ENCODE measurements at regions not wholly inside any gene's neighbourhood (a gene's known extent, or its start where the extent isn't known, plus 50 kb on each side); places are given as distances from the start of the nearest gene placed in this dataset.

GRCh38 chr5:27778121-27778520 is 739.7 kb upstream of the CDH9 start:
- no peak for TF ChIP-seq BACH2 (CRISPR knock-in tag; IDR thresholded peaks at IDR 0.05; ENCODE audit: borderline replicate concordance)
- TF ChIP-seq RARB (CRISPR knock-in tag; IDR thresholded peaks at IDR 0.05), result no peak
- TF ChIP-seq PATZ1 (CRISPR knock-in tag; IDR thresholded peaks at IDR 0.05; ENCODE audit: borderline replicate concordance), result no peak
- no peak for TF ChIP-seq ESRRG (CRISPR knock-in tag; IDR thresholded peaks at IDR 0.05)
- no peak for TF ChIP-seq PPARA (CRISPR knock-in tag; IDR thresholded peaks at IDR 0.05; ENCODE audit: borderline replicate concordance)

Data from SK-N-SH treated with all-trans-retinoic acid at 6 μM for 48 hours (cell line).